ENCODE measurements at regions not wholly inside any gene's neighbourhood (a gene's known extent, or its start where the extent isn't known, plus 50 kb on each side); places are given as distances from the start of the nearest gene placed in this dataset.

GRCh38 chr14:98262566-98262965, 1009.4 kb downstream of the BCL11B start:
- H3K36me3 Mint-ChIP-seq (ENCODE audit: insufficient read depth, unreplicated experiment), result no peaks in the 10 kb centered on the region
- no peak overlapping the region for H3K27ac Mint-ChIP-seq (ENCODE audit: unreplicated experiment)
- POLR2A ChIA-PET, result no interaction called here
- H3K27me3 Mint-ChIP-seq (ENCODE audit: insufficient read depth, unreplicated experiment), result no peaks in the 10 kb centered on the region
- TF ChIP-seq CTCF (IDR thresholded peaks at IDR 0.05; ENCODE audit: insufficient read depth in 1 of 2, low read depth in 1 of 2, low read length in 1 of 2, severe bottlenecking in 1 of 2, unreplicated experiment in 1 of 2), result no peak
- intact Hi-C loops (cut with micrococcal nuclease; ENCODE audit: unreplicated experiment), result no loop called here
- no peak overlapping the region for H3K4me3 Mint-ChIP-seq (ENCODE audit: unreplicated experiment)
- no peaks in the 10 kb centered on the region for H3K4me1 Mint-ChIP-seq (ENCODE audit: low read depth, unreplicated experiment)
- no peaks in the 10 kb centered on the region for H3K9me3 Mint-ChIP-seq (ENCODE audit: unreplicated experiment)
- no peaks in the 10 kb centered on the region for H3K27me3 ChIP-seq (replicated peaks; ENCODE audit: control insufficient read depth, insufficient read depth, low read length)
- no peaks in the 10 kb centered on the region for H3K36me3 ChIP-seq (ENCODE audit: control insufficient read depth, insufficient read depth, low read length)
- BruUV-seq (replicated peaks), result no TSS peak
- H3K4me1 ChIP-seq, result no peaks in the 10 kb centered on the region
- no peak for DNase-seq
- CTCF ChIA-PET, result no interaction called here
- no peak overlapping the region for H3K4me3 ChIP-seq (ENCODE audit: low read depth, low read length)
- H3K9me3 ChIP-seq, result no peaks in the 10 kb centered on the region

GRCh38 chr14:98269533-98269932, 1002.5 kb downstream of the BCL11B start:
- Histone ChIP-seq H3K27me3 (replicated peaks; ENCODE audit: control insufficient read depth, insufficient read depth, low read length) (no peaks in the 10 kb centered on the region), H3K4me1 (no peaks in the 10 kb centered on the region), H3K36me3 (ENCODE audit: control insufficient read depth, insufficient read depth, low read length) (no peaks in the 10 kb centered on the region), H3K4me3 (ENCODE audit: low read depth, low read length) (no peak overlapping the region), H3K9me3 (no peaks in the 10 kb centered on the region)
- no peaks in the 10 kb centered on the region for H3K36me3 Mint-ChIP-seq (ENCODE audit: insufficient read depth, unreplicated experiment)
- H3K9me3 Mint-ChIP-seq (ENCODE audit: unreplicated experiment), result no peaks in the 10 kb centered on the region
- intact Hi-C loops (cut with micrococcal nuclease; ENCODE audit: unreplicated experiment), result no loop called here
- no peak for DNase-seq
- no peak overlapping the region for H3K27ac Mint-ChIP-seq (ENCODE audit: unreplicated experiment)
- no peaks in the 10 kb centered on the region for H3K27me3 Mint-ChIP-seq (ENCODE audit: insufficient read depth, unreplicated experiment)
- no peaks in the 10 kb centered on the region for H3K4me1 Mint-ChIP-seq (ENCODE audit: low read depth, unreplicated experiment)
- no TSS peak for BruUV-seq (replicated peaks)
- TF ChIP-seq CTCF (IDR thresholded peaks at IDR 0.05; ENCODE audit: insufficient read depth in 1 of 2, low read depth in 1 of 2, low read length in 1 of 2, severe bottlenecking in 1 of 2, unreplicated experiment in 1 of 2), result no peak
- no peak overlapping the region for H3K4me3 Mint-ChIP-seq (ENCODE audit: unreplicated experiment)
- ChIA-PET CTCF (no interaction called here), POLR2A (no interaction called here)

GRCh38 chr14:98270201-98270600, 1001.8 kb downstream of the BCL11B start:
- no peaks in the 10 kb centered on the region for H3K4me1 Mint-ChIP-seq (ENCODE audit: low read depth, unreplicated experiment)
- Histone ChIP-seq H3K4me1 (no peaks in the 10 kb centered on the region), H3K36me3 (ENCODE audit: control insufficient read depth, insufficient read depth, low read length) (no peaks in the 10 kb centered on the region), H3K4me3 (ENCODE audit: low read depth, low read length) (no peak overlapping the region), H3K9me3 (no peaks in the 10 kb centered on the region), H3K27me3 (replicated peaks; ENCODE audit: control insufficient read depth, insufficient read depth, low read length) (no peaks in the 10 kb centered on the region)
- no peak for DNase-seq
- no TSS peak for BruUV-seq (replicated peaks)
- intact Hi-C loops (cut with micrococcal nuclease; ENCODE audit: unreplicated experiment), result no loop called here
- no peaks in the 10 kb centered on the region for H3K36me3 Mint-ChIP-seq (ENCODE audit: insufficient read depth, unreplicated experiment)
- no peak overlapping the region for H3K4me3 Mint-ChIP-seq (ENCODE audit: unreplicated experiment)
- H3K27ac Mint-ChIP-seq (ENCODE audit: unreplicated experiment), result no peak overlapping the region
- TF ChIP-seq CTCF (IDR thresholded peaks at IDR 0.05; ENCODE audit: insufficient read depth in 1 of 2, low read depth in 1 of 2, low read length in 1 of 2, severe bottlenecking in 1 of 2, unreplicated experiment in 1 of 2), result no peak
- ChIA-PET POLR2A (no interaction called here), CTCF (no interaction called here)
- no peaks in the 10 kb centered on the region for H3K9me3 Mint-ChIP-seq (ENCODE audit: unreplicated experiment)
- H3K27me3 Mint-ChIP-seq (ENCODE audit: insufficient read depth, unreplicated experiment), result no peaks in the 10 kb centered on the region

Data from Caco-2 (cell line).